Hepatocyte (in vitro differentiated cells): ENCODE measurements at regions not wholly inside any gene's neighbourhood (a gene's known extent, or its start where the extent isn't known, plus 50 kb on each side); places are given as distances from the start of the nearest gene placed in this dataset.

Experiments used
- DNase-seq: peaks from one replicate; pipeline ENCODE4 v3.0.0-alpha.2; 2016; ENCODE audit warnings: low spot score
- H2AFZ ChIP-seq: fragments of 200-600 bp; sonication (generic); 2 replicates; pipeline ENCODE4 v1.6.0; 2016; ENCODE audit warnings: antibody characterized with exemption, mild to moderate bottlenecking
- H3K27ac ChIP-seq: fragments of 200-600 bp; sonication (generic); 2 replicates; pipeline ENCODE4 v1.5.1; 2016; ENCODE audit warnings: mild to moderate bottlenecking
- H3K27me3 ChIP-seq: fragments of 200-600 bp; sonication (generic); 2 replicates; pipeline ENCODE4 v1.6.1; 2016
- H3K36me3 ChIP-seq: fragments of 200-600 bp; sonication (generic); replicated peaks from 2 replicates; pipeline ENCODE4 v1.5.1; 2016; ENCODE audit warnings: low read depth; ENCODE audit not compliant: insufficient read depth
- H3K4me1 ChIP-seq: fragments of 200-600 bp; sonication (generic); 2 replicates; pipeline ENCODE4 v1.5.1; 2016; ENCODE audit warnings: mild to moderate bottlenecking, moderate library complexity; ENCODE audit not compliant: insufficient read depth
- H3K4me2 ChIP-seq: fragments of 200-600 bp; sonication (generic); 2 replicates; pipeline ENCODE4 v1.6.0; 2016
- H3K4me3 ChIP-seq: fragments of 200-600 bp; sonication (generic); 2 replicates; pipeline ENCODE4 v1.5.1; 2016; ENCODE audit warnings: mild to moderate bottlenecking
- H3K79me2 ChIP-seq: fragments of 200-600 bp; sonication (generic); 2 replicates; pipeline ENCODE4 v1.6.0; 2017; ENCODE audit warnings: mild to moderate bottlenecking
- H3K9me2 ChIP-seq: fragments of 200-600 bp; sonication (generic); replicated peaks from 2 replicates; pipeline ENCODE4 v1.6.0; 2017; ENCODE audit warnings: mild to moderate bottlenecking; ENCODE audit not compliant: insufficient read depth
- H3K9me3 ChIP-seq: fragments of 200-600 bp; sonication (generic); 2 replicates; pipeline ENCODE4 v1.5.1; 2016; ENCODE audit warnings: low read depth, mild to moderate bottlenecking
- H4K20me1 ChIP-seq: fragments of 200-600 bp; sonication (generic); 2 replicates; pipeline ENCODE4 v1.6.0; 2016; ENCODE audit warnings: mild to moderate bottlenecking; ENCODE audit not compliant: insufficient read depth, poor library complexity, severe bottlenecking
- EZH2 ChIP-seq: fragments of 200-600 bp; sonication (generic); IDR thresholded peaks from 2 replicates; pipeline ENCODE4 v1.6.1; 2016; ENCODE audit warnings: antibody characterized with exemption, mild to moderate bottlenecking, borderline replicate concordance
- EZH2phosphoT487 ChIP-seq: fragments of 200-600 bp; sonication (generic); IDR thresholded peaks from one replicate; pipeline ENCODE4 v1.6.1; 2018; ENCODE audit warnings: antibody characterized with exemption, mild to moderate bottlenecking, low read depth, moderate library complexity; ENCODE audit not compliant: unreplicated experiment, severe bottlenecking
- WGBS: methylation state at CpG from one replicate; pipeline ENCODE4 v1.1.6; 2016; ENCODE audit warnings: low lambda C conversion rate; ENCODE audit errors: missing lambda C conversion rate; 5-methylcytosine and 5-hydroxymethylcytosine counted together
- TF ChIP-seq, protein P1 (sequence below): fragments of 200-600 bp; sonication (generic); IDR thresholded peaks from 2 replicates; pipeline ENCODE4 v1.5.1; 2016; ENCODE audit warnings: antibody characterized with exemption, mild to moderate bottlenecking; ENCODE audit not compliant: poor library complexity

DNA sequence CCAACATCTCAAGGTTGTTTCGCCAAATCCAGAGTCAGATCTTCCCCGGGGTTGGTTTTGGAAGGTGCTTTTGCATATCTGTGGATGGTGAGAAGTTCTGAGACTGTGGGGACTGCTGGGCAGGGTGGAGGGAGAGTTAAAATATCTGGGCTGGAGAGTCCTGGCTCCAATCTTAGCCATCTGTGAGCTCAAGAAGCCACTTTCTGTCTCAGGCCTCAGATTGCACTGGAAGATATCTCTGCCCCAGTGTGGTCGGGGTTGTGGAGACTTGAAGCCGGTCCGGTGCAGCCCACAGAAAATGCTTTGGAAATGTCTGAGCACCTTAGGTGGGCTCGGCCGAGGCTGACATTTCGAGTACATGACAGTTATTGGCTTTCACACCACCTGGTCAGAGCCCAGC is 72.2 kb upstream of the SFMBT2 start:
- no peak overlapping the region for H2AFZ ChIP-seq
- no peaks in the 10 kb centered on the region for H4K20me1 ChIP-seq
- 88% methylated on average over 8 of the region's 8 CpGs for WGBS
- no peak overlapping the region for H3K27ac ChIP-seq
- H3K79me2 ChIP-seq, result no peaks in the 10 kb centered on the region
- no peaks in the 10 kb centered on the region for H3K9me2 ChIP-seq
- no peaks in the 10 kb centered on the region for H3K4me1 ChIP-seq
- no peak for TF ChIP-seq EZH2phosphoT487
- TF ChIP-seq, protein P1, sequence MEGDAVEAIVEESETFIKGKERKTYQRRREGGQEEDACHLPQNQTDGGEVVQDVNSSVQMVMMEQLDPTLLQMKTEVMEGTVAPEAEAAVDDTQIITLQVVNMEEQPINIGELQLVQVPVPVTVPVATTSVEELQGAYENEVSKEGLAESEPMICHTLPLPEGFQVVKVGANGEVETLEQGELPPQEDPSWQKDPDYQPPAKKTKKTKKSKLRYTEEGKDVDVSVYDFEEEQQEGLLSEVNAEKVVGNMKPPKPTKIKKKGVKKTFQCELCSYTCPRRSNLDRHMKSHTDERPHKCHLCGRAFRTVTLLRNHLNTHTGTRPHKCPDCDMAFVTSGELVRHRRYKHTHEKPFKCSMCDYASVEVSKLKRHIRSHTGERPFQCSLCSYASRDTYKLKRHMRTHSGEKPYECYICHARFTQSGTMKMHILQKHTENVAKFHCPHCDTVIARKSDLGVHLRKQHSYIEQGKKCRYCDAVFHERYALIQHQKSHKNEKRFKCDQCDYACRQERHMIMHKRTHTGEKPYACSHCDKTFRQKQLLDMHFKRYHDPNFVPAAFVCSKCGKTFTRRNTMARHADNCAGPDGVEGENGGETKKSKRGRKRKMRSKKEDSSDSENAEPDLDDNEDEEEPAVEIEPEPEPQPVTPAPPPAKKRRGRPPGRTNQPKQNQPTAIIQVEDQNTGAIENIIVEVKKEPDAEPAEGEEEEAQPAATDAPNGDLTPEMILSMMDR, result no peak
- H3K4me3 ChIP-seq, result no peak overlapping the region
- no peaks in the 10 kb centered on the region for H3K27me3 ChIP-seq
- no peak for DNase-seq
- H3K36me3 ChIP-seq, result no peaks in the 10 kb centered on the region
- H3K4me2 ChIP-seq, result no peak overlapping the region
- H3K9me3 ChIP-seq, result no peaks in the 10 kb centered on the region

DNA sequence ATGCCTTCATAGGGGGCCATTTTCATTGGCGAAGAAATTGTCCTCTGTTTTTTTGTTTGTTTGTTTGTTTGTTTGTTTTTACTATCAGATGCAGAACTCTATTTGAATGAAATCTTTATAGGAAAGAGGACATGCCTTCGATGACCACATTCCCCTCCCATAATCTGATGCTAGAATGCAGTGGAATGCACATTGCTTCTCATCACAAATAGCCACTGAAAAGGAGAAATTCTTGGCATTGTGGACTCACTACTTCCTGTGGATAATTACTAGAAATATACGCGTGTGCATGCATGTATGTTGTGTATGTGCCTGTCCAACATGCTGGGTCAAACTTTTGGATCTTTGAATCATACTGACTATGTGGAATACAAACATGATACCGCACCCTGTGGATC is 70.5 kb upstream of the SFMBT2 start:
- no peak overlapping the region for H3K4me3 ChIP-seq
- no peaks in the 10 kb centered on the region for H3K36me3 ChIP-seq
- no peak overlapping the region for H3K4me2 ChIP-seq
- no peaks in the 10 kb centered on the region for H3K9me2 ChIP-seq
- TF ChIP-seq, protein P1, result no peak
- no peak for TF ChIP-seq EZH2phosphoT487
- TF ChIP-seq EZH2, result no peak
- H3K4me1 ChIP-seq, result no peaks in the 10 kb centered on the region
- H3K27me3 ChIP-seq, result no peaks in the 10 kb centered on the region
- no peaks in the 10 kb centered on the region for H4K20me1 ChIP-seq
- WGBS, result 91% methylated on average over 5 of the region's 5 CpGs
- no peaks in the 10 kb centered on the region for H3K79me2 ChIP-seq
- H3K9me3 ChIP-seq, result no peaks in the 10 kb centered on the region
- no peak for DNase-seq
- H2AFZ ChIP-seq, result no peak overlapping the region
- no peak overlapping the region for H3K27ac ChIP-seq

DNA sequence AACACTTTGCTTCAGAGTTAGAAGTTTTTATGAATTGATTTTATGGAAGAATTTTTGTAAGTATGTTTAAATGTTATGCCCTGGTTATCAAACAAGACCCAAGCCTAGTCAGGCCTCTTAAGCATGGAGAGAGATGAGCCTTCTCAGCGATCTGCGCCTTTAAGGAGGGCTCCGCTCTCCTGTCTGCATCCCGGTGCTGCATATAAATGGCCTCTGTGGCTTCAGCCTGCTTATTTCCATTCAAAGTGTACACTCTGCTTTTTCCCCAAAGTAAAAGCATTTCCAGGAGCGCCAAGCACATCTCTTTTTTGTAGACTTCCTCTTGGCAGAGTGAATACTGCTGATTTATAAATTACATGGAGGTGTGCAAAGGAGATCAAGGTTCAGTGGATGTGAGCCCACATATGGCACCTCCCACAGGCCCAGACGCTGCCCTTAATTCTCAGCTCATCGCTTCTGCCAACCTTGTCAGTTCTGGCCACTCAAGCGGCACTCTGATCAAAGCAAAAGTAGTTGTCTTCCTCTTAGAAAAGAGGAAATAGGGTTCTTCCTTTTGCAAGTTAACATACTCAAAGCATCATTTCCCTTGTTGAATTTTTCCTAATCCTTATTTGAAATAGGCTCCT is 70.0 kb upstream of the SFMBT2 start:
- Histone ChIP-seq H3K4me3 (no peak overlapping the region), H2AFZ (no peak overlapping the region), H3K4me2 (no peak overlapping the region), H3K4me1 (no peaks in the 10 kb centered on the region), H3K36me3 (no peaks in the 10 kb centered on the region), H3K79me2 (no peaks in the 10 kb centered on the region), H3K9me2 (no peaks in the 10 kb centered on the region), H3K27me3 (no peaks in the 10 kb centered on the region), H3K27ac (no peak overlapping the region), H3K9me3 (no peaks in the 10 kb centered on the region), H4K20me1 (no peaks in the 10 kb centered on the region)
- TF ChIP-seq, protein P1, result no peak
- TF ChIP-seq EZH2phosphoT487, result no peak
- no peak for TF ChIP-seq EZH2
- no peak for DNase-seq
- 80% methylated on average over 8 of the region's 8 CpGs for WGBS
